Breast epithelium (tissue), 4 donors: ENCODE measurements at regions not wholly inside any gene's neighbourhood (a gene's known extent, or its start where the extent isn't known, plus 50 kb on each side); places are given as distances from the start of the nearest gene placed in this dataset.

Experiments used
- DNase-seq, 2 donors: peaks; one replicate each; pipeline ENCODE4 v3.0.0-alpha.2; 2019; ENCODE audit warnings: low spot score in 2 of 2
- H3K27ac ChIP-seq, 2 donors: fragments of 200-600 bp; sonication (generic) in 1 of 2; one replicate each; pipeline ENCODE4 v1.5.1; 2016 to 2019; ENCODE audit warnings: mild to moderate bottlenecking in 1 of 2
- H3K27me3 ChIP-seq, 2 donors: fragments of 200-600 bp; sonication (generic) in 1 of 2; one replicate each; pipeline versions ENCODE4 v1.5.1 to v1.6.0; 2017 to 2019; ENCODE audit warnings: control low read depth in 1 of 2, mild to moderate bottlenecking in 1 of 2
- H3K36me3 ChIP-seq: fragments of 200-600 bp; one replicate; pipeline ENCODE4 v1.5.1; 2019
- H3K4me1 ChIP-seq, 2 donors: fragments of 200-600 bp; sonication (generic); one replicate each; pipeline ENCODE4 v1.5.1; 2016 to 2019; ENCODE audit warnings: control low read depth in 1 of 2
- H3K4me3 ChIP-seq, 3 donors: fragments of 200-600 bp; sonication (generic); 1 replicate in 2 of 3; 2 replicates in 1 of 3; pipeline ENCODE4 v1.5.1; 2016 to 2019; ENCODE audit warnings: mild to moderate bottlenecking in 3 of 3, moderate library complexity in 2 of 3
- H3K9me3 ChIP-seq, 2 donors: fragments of 200-600 bp; sonication (generic) in 1 of 2; one replicate each; pipeline ENCODE4 v1.5.1; 2016 to 2019; ENCODE audit warnings: control low read depth in 1 of 2
- CTCF ChIP-seq, 3 donors: fragments of 450-650 bp; IDR thresholded peaks; one replicate each; pipeline ENCODE4 v1.5.1; 2016 to 2017; ENCODE audit warnings: antibody characterized with exemption in 3 of 3, mild to moderate bottlenecking in 3 of 3, moderate library complexity in 3 of 3
- POLR2A ChIP-seq: fragments of 450-650 bp; IDR thresholded peaks from one replicate; pipeline ENCODE4 v1.6.1; 2016; ENCODE audit warnings: antibody characterized with exemption, mild to moderate bottlenecking, moderate library complexity
- POLR2AphosphoS5 ChIP-seq, 3 donors: sonication (generic); formaldehyde crosslinking; IDR thresholded peaks; one replicate each; pipeline ENCODE4 v1.6.1; 2017; ENCODE audit warnings: antibody characterized with exemption in 3 of 3
- intact Hi-C: fragments of 100-400 bp; cut with DNase I; formaldehyde crosslinking; loops from one replicate; pipeline ENCODE4 v1.15.1; 2023; ENCODE audit warnings: low total_unique reads

- no peak for TF ChIP-seq POLR2AphosphoS5 (IDR thresholded peaks at IDR 0.05)
- no peak for TF ChIP-seq CTCF (IDR thresholded peaks at IDR 0.05)
- no peak for TF ChIP-seq POLR2A
- intact Hi-C loops, result no loop called here
- Histone ChIP-seq H3K4me3 (no peak overlapping the region), H3K4me1 (no peaks in the 10 kb centered on the region), H3K9me3 (no peaks in the 10 kb centered on the region), H3K27ac (no peak overlapping the region), H3K27me3 (no peaks in the 10 kb centered on the region), H3K36me3 (no peaks in the 10 kb centered on the region)
- no peak for DNase-seq
Observed at GRCh38 chr9:12516573-12516972, 176.6 kb upstream of the TYRP1 start.

GRCh38 chr9:12538842-12539579 is 154.2 kb upstream of the TYRP1 start:
- Histone ChIP-seq H3K27ac (no peak overlapping the region), H3K36me3 (no peaks in the 10 kb centered on the region), H3K4me1 (no peaks in the 10 kb centered on the region), H3K4me3 (no peak overlapping the region), H3K27me3 (no peaks in the 10 kb centered on the region), H3K9me3 (no peaks in the 10 kb centered on the region)
- intact Hi-C loops, result no loop called here
- DNase-seq, result no peak
- TF ChIP-seq POLR2A, result no peak

- no peak for DNase-seq
- Histone ChIP-seq H3K4me3 (no peak overlapping the region), H3K4me1 (no peaks in the 10 kb centered on the region), H3K36me3 (no peaks in the 10 kb centered on the region), H3K27me3 (no peaks in the 10 kb centered on the region), H3K27ac (no peak overlapping the region), H3K9me3 (no peaks in the 10 kb centered on the region)
- no peak for TF ChIP-seq POLR2A
- TF ChIP-seq CTCF (IDR thresholded peaks at IDR 0.05), result no peak
- no peak for TF ChIP-seq POLR2AphosphoS5 (IDR thresholded peaks at IDR 0.05)
- intact Hi-C loops, result no loop called here
Observed at GRCh38 chr9:12539580-12539975, 153.6 kb upstream of the TYRP1 start.

GRCh38 chr9:12544700-12545099 is 148.5 kb upstream of the TYRP1 start:
- H3K27ac ChIP-seq, result no peak overlapping the region
- H3K9me3 ChIP-seq, result no peaks in the 10 kb centered on the region
- TF ChIP-seq POLR2A, result no peak
- no peak for TF ChIP-seq CTCF (IDR thresholded peaks at IDR 0.05)
- TF ChIP-seq POLR2AphosphoS5 (IDR thresholded peaks at IDR 0.05), result no peak
- intact Hi-C loops, result no loop called here
- H3K36me3 ChIP-seq, result no peaks in the 10 kb centered on the region
- no peak overlapping the region for H3K4me3 ChIP-seq
- H3K27me3 ChIP-seq, result no peaks in the 10 kb centered on the region
- DNase-seq, result no peak
- no peaks in the 10 kb centered on the region for H3K4me1 ChIP-seq

GRCh38 chr9:12554636-12555035 is 138.5 kb upstream of the TYRP1 start:
- intact Hi-C loops, result no loop called here
- H3K27ac ChIP-seq, result no peak overlapping the region

More at GRCh38 chr9:12554636-12555035, 138.5 kb upstream of the TYRP1 start:
- Histone ChIP-seq H3K27me3 (no peaks in the 10 kb centered on the region), H3K4me1 (no peaks in the 10 kb centered on the region), H3K9me3 (no peaks in the 10 kb centered on the region), H3K36me3 (no peaks in the 10 kb centered on the region), H3K4me3 (no peak overlapping the region)
- TF ChIP-seq POLR2A (no peak), POLR2AphosphoS5 (IDR thresholded peaks at IDR 0.05) (no peak), CTCF (IDR thresholded peaks at IDR 0.05) (no peak)
- DNase-seq, result no peak
